ENCODE measurements at regions not wholly inside any gene's neighbourhood (a gene's known extent, or its start where the extent isn't known, plus 50 kb on each side); places are given as distances from the start of the nearest gene placed in this dataset.

- TF ChIP-seq YEATS2 (CRISPR knock-in tag; IDR thresholded peaks at IDR 0.05; ENCODE audit: borderline replicate concordance) (no peak), RELA (CRISPR knock-in tag; IDR thresholded peaks at IDR 0.05) (no peak), FOXO4 (CRISPR knock-in tag; conservative IDR thresholded peaks at IDR 0.05) (no peak), CTCF (CRISPR knock-in tag; IDR thresholded peaks at IDR 0.05) (no peak), ZNF407 (CRISPR knock-in tag; IDR thresholded peaks at IDR 0.05; ENCODE audit: not compliant biosample characterization) (no peak), ATF1 (CRISPR knock-in tag; IDR thresholded peaks at IDR 0.05) (no peak), EP300 (IDR thresholded peaks at IDR 0.05; ENCODE audit: low read depth in 2 of 2, low read length in 2 of 2) (no peak), EP300 (CRISPR knock-in tag; IDR thresholded peaks at IDR 0.05; ENCODE audit: borderline replicate concordance) (no peak), CSRNP2 (CRISPR knock-in tag; conservative IDR thresholded peaks at IDR 0.05; ENCODE audit: low read depth) (no peak)
These were observed 602.5 kb downstream of the PTPRU start for GRCh38 chr1:29838738-29839320.
